Large intestine (tissue), 3 donors: ENCODE measurements at regions not wholly inside any gene's neighbourhood (a gene's known extent, or its start where the extent isn't known, plus 50 kb on each side); places are given as distances from the start of the nearest gene placed in this dataset.

Experiments
- DNase-seq, 2 donors: peaks; one replicate each; pipeline versions ENCODE4 v3.0.0 to v3.0.0-alpha.2; 2013
- H3K27ac ChIP-seq: one replicate; pipeline ENCODE4 v1.5.1; 2013; ENCODE audit warnings: low read length
- H3K27me3 ChIP-seq: 2 replicates; pipeline ENCODE4 v1.6.1; 2013; ENCODE audit warnings: low read length; ENCODE audit not compliant: control insufficient read depth, insufficient read depth
- H3K36me3 ChIP-seq: 2 replicates; pipeline ENCODE4 v1.6.1; 2013; ENCODE audit warnings: low read length; ENCODE audit not compliant: control insufficient read depth, insufficient read depth
- H3K4me1 ChIP-seq: one replicate; pipeline ENCODE4 v1.6.1; 2013; ENCODE audit warnings: low read length; ENCODE audit not compliant: control insufficient read depth, insufficient read depth
- H3K4me3 ChIP-seq: one replicate; pipeline ENCODE4 v1.5.1; 2013; ENCODE audit warnings: low read length
- H3K9me3 ChIP-seq: one replicate; pipeline ENCODE4 v1.6.1; 2013; ENCODE audit warnings: mild to moderate bottlenecking, low read depth, low read length, moderate library complexity; ENCODE audit not compliant: control insufficient read depth
- WGBS: methylation state at CpG from one replicate; pipeline ENCODE4 v1.1.5; 2013; ENCODE audit warnings: low lambda C conversion rate; ENCODE audit not compliant: insufficient coverage; 5-methylcytosine and 5-hydroxymethylcytosine counted together

GRCh38 chr5:42970636-42971559 is 69.2 kb downstream of the ANXA2R start:
- Histone ChIP-seq H3K4me1 (no peaks in the 10 kb centered on the region), H3K9me3 (peaks cover 3% of the 10 kb centered on the region), H3K4me3 (no peak overlapping the region), H3K36me3 (no peaks in the 10 kb centered on the region), H3K27me3 (peaks cover 13% of the 10 kb centered on the region), H3K27ac (no peak overlapping the region)
- no peak for DNase-seq
- no CpG with 5 or more reads among the region's 32 CpGs for WGBS

GRCh38 chr5:42965934-42966333 is 74.2 kb downstream of the ANXA2R start:
- Histone ChIP-seq H3K4me3 (no peak overlapping the region), H3K27me3 (peaks cover 16% of the 10 kb centered on the region), H3K4me1 (no peaks in the 10 kb centered on the region), H3K9me3 (peaks cover under 1% of the 10 kb centered on the region), H3K36me3 (no peaks in the 10 kb centered on the region), H3K27ac (no peak overlapping the region)
- 88% methylated on average over 3 of the region's 3 CpGs for WGBS
- DNase-seq = no peak

GRCh38 chr5:42963412-42963811 is 76.7 kb downstream of the ANXA2R start:
- H3K4me1 ChIP-seq = no peaks in the 10 kb centered on the region
- no peaks in the 10 kb centered on the region for H3K9me3 ChIP-seq
- H3K36me3 ChIP-seq = no peaks in the 10 kb centered on the region
- DNase-seq = no peak
- no peak overlapping the region for H3K4me3 ChIP-seq
- 100% methylated on average over 1 of the region's 1 CpG for WGBS
- peaks cover 29% of the 10 kb centered on the region for H3K27me3 ChIP-seq
- H3K27ac ChIP-seq = no peak overlapping the region

GRCh38 chr5:42962124-42962523 is 78.0 kb downstream of the ANXA2R start:
- no peaks in the 10 kb centered on the region for H3K9me3 ChIP-seq
- DNase-seq = no peak

GRCh38 chr5:42960506-42960905 is 79.6 kb downstream of the ANXA2R start:
- Histone ChIP-seq H3K9me3 (no peaks in the 10 kb centered on the region), H3K27me3 (peaks cover 57% of the 10 kb centered on the region), H3K4me1 (no peaks in the 10 kb centered on the region), H3K27ac (no peak overlapping the region), H3K4me3 (no peak overlapping the region), H3K36me3 (no peaks in the 10 kb centered on the region)
- 79% methylated on average over 2 of the region's 2 CpGs for WGBS
- no peak for DNase-seq

More at GRCh38 chr5:42962124-42962523, 78.0 kb downstream of the ANXA2R start:
- no CpG with 5 or more reads among the region's 2 CpGs for WGBS
- no peak overlapping the region for H3K27ac ChIP-seq
- no peak overlapping the region for H3K4me3 ChIP-seq
- H3K27me3 ChIP-seq = peaks cover 41% of the 10 kb centered on the region
- H3K36me3 ChIP-seq = no peaks in the 10 kb centered on the region
- H3K4me1 ChIP-seq = no peaks in the 10 kb centered on the region

GRCh38 chr5:42956551-42956950 is 83.6 kb downstream of the ANXA2R start:
- H3K4me1 ChIP-seq = peaks cover 8% of the 10 kb centered on the region
- no peaks in the 10 kb centered on the region for H3K36me3 ChIP-seq
- no peak overlapping the region for H3K4me3 ChIP-seq
- no CpG with 5 or more reads among the region's 2 CpGs for WGBS
- H3K9me3 ChIP-seq = peaks cover 7% of the 10 kb centered on the region
- no peak overlapping the region for H3K27ac ChIP-seq
- peaks cover 85% of the 10 kb centered on the region for H3K27me3 ChIP-seq
- no peak for DNase-seq

- Histone ChIP-seq H3K4me1 (peaks cover 18% of the 10 kb centered on the region), H3K27ac (no peak overlapping the region), H3K27me3 (peaks cover 96% of the 10 kb centered on the region), H3K4me3 (no peak overlapping the region), H3K36me3 (no peaks in the 10 kb centered on the region), H3K9me3 (peaks cover 12% of the 10 kb centered on the region)
- DNase-seq = peak in 1 of 2 donors; percentile 8
- WGBS = no CpG with 5 or more reads among the region's 15 CpGs
These were observed 87.1 kb downstream of the ANXA2R start for GRCh38 chr5:42953041-42953440.

- H3K4me3 ChIP-seq = no peak overlapping the region
- H3K4me1 ChIP-seq = peaks cover 18% of the 10 kb centered on the region
These were observed 87.5 kb downstream of the ANXA2R start for GRCh38 chr5:42952578-42952974.

GRCh38 chr5:42951293-42951840 is 88.8 kb downstream of the ANXA2R start:
- WGBS = no CpG with 5 or more reads among the region's 46 CpGs
- peak in 1 of 2 donors; percentile 57 for DNase-seq

More at GRCh38 chr5:42952578-42952974, 87.5 kb downstream of the ANXA2R start:
- 16% methylated on average over 3 of the region's 12 CpGs for WGBS
- H3K36me3 ChIP-seq = no peaks in the 10 kb centered on the region
- H3K27ac ChIP-seq = no peak overlapping the region
- peaks cover 96% of the 10 kb centered on the region for H3K27me3 ChIP-seq
- peaks cover 12% of the 10 kb centered on the region for H3K9me3 ChIP-seq
- no peak for DNase-seq

GRCh38 chr5:42950456-42951292 is 89.4 kb downstream of the ANXA2R start:
- WGBS = no CpG with 5 or more reads among the region's 46 CpGs
- Histone ChIP-seq H3K9me3 (peaks cover 12% of the 10 kb centered on the region), H3K27me3 (peaks cover 92% of the 10 kb centered on the region), H3K4me3 (peak overlapping the region; percentile 42), H3K36me3 (no peaks in the 10 kb centered on the region), H3K27ac (no peak overlapping the region), H3K4me1 (peaks cover 18% of the 10 kb centered on the region)
- DNase-seq = peak; percentile 79 to 90

More at GRCh38 chr5:42951293-42951840, 88.8 kb downstream of the ANXA2R start:
- Histone ChIP-seq H3K27me3 (peaks cover 95% of the 10 kb centered on the region), H3K4me1 (peaks cover 18% of the 10 kb centered on the region), H3K27ac (no peak overlapping the region), H3K4me3 (peak overlapping the region; percentile 42), H3K9me3 (peaks cover 12% of the 10 kb centered on the region), H3K36me3 (no peaks in the 10 kb centered on the region)
